NT2/D1 (cell line): ENCODE measurements at regions not wholly inside any gene's neighbourhood (a gene's known extent, or its start where the extent isn't known, plus 50 kb on each side); places are given as distances from the start of the nearest gene placed in this dataset.

ENCODE experiments used
- YY1 ChIP-seq: IDR thresholded peaks from 2 replicates; pipeline ENCODE4 v1.6.1; 2011; ENCODE audit not compliant: insufficient read length, insufficient read depth
- ZNF274 ChIP-seq: IDR thresholded peaks from 2 replicates; pipeline ENCODE4 v1.6.1; 2011; ENCODE audit warnings: mild to moderate bottlenecking, low read depth, low read length

DNA sequence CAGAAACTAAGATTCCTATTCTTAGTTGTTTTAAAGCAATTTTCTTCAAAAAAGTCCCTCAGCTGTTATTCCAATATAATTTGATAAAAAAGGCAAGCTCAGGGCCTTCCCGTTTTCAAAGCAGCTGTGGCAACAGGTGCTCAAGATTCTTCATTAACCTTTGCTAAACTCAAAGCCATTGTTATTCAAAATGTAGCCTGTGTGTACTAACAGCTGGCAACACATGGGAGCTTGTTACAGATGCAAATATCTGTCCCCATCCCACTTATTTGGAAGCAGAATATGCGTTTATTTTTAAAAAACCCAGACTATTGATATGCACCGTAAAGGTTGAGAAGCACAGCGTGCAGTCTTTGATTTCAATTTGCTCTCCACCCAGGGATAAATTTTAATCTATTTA lies 210.4 kb upstream of the SYT10 start:
- no peak for TF ChIP-seq ZNF274
- no peak for TF ChIP-seq YY1
